ENCODE measurements at regions not wholly inside any gene's neighbourhood (a gene's known extent, or its start where the extent isn't known, plus 50 kb on each side); places are given as distances from the start of the nearest gene placed in this dataset.

GRCh38 chr1:224517171-224517570, 82.6 kb upstream of the WDR26 start:
- DNase-seq: no peak
- Histone ChIP-seq H4K91ac (ENCODE audit: insufficient read length, low read depth, low read length) (no peak overlapping the region), H3K27me3 (ENCODE audit: insufficient read depth, low read length) (no peaks in the 10 kb centered on the region), H3K4me2 (ENCODE audit: insufficient read depth, insufficient read length, low read length) (no peak overlapping the region), H2BK12ac (ENCODE audit: insufficient read length, low read depth, low read length) (no peak overlapping the region), H4K20me1 (ENCODE audit: control insufficient read depth, insufficient read depth, insufficient read length) (no peaks in the 10 kb centered on the region), H2AK5ac (ENCODE audit: insufficient read length, low read length) (no peak overlapping the region), H3K9ac (ENCODE audit: extremely low read depth, insufficient read length, low read length) (no peak overlapping the region), H3K79me2 (ENCODE audit: insufficient read depth, low read length) (no peaks in the 10 kb centered on the region), H2BK15ac (ENCODE audit: low read depth, low read length) (no peak overlapping the region), H2BK5ac (ENCODE audit: insufficient read length, low read length) (no peak overlapping the region), H2AFZ (ENCODE audit: low read length) (no peak overlapping the region), H4K5ac (ENCODE audit: insufficient read length, low read depth, low read length) (no peak overlapping the region), H3K18ac (ENCODE audit: insufficient read length, low read depth, low read length) (no peak overlapping the region), H3K23me2 (ENCODE audit: insufficient read length, low read depth, low read length, poor library complexity, severe bottlenecking) (no peaks in the 10 kb centered on the region), H4K8ac (replicated peaks; ENCODE audit: insufficient read length, low read depth, low read length) (no peak overlapping the region), H3K9me3 (ENCODE audit: control insufficient read depth, low read depth, low read length) (no peaks in the 10 kb centered on the region), H3K56ac (ENCODE audit: insufficient read length, low read depth, low read length) (no peak overlapping the region), H2BK20ac (ENCODE audit: low read depth, low read length, poor library complexity, severe bottlenecking) (no peak overlapping the region), H3K79me1 (ENCODE audit: insufficient read depth, low read depth, low read length, poor library complexity, severe bottlenecking) (no peaks in the 10 kb centered on the region), H2BK120ac (ENCODE audit: low read depth, low read length, poor library complexity, severe bottlenecking) (no peak overlapping the region), H3K4ac (ENCODE audit: low read depth, low read length) (no peak overlapping the region), H3K23ac (ENCODE audit: insufficient read length, low read depth, low read length) (no peak overlapping the region), H3T11ph (ENCODE audit: low read length) (no peak overlapping the region), H3K14ac (ENCODE audit: insufficient read depth, low read length) (no peak overlapping the region), H3K4me1 (ENCODE audit: insufficient read depth, low read length) (peaks cover 1% of the 10 kb centered on the region; the same call in 1 of the 2 replicates), H3K27ac (ENCODE audit: insufficient read length, low read depth, low read length) (no peak overlapping the region)
- Mint-ChIP-seq H3K27ac (no peak overlapping the region), H3K4me1 (peaks cover 9% of the 10 kb centered on the region in 2 experiments), H3K36me3 (ENCODE audit: insufficient read depth in 1 of 3, low read depth in 3 of 3) (no peaks in the 10 kb centered on the region), H3K27me3 (ENCODE audit: low read depth) (no peaks in the 10 kb centered on the region; the same call in 1 of the 2 replicates), H3K4me3 (no peak overlapping the region), H3K9me3 (no peaks in the 10 kb centered on the region)
- TF ChIP-seq CTCF (conservative IDR thresholded peaks at IDR 0.05): no peak
- whole genome bisulfite sequencing (ENCODE audit: extremely low coverage, insufficient read length, low lambda C conversion rate): no CpG with 5 or more reads among the region's 8 CpGs

Data from H9 (cell line).